HPDE6-E6E7 (cell line): ENCODE measurements at regions not wholly inside any gene's neighbourhood (a gene's known extent, or its start where the extent isn't known, plus 50 kb on each side); places are given as distances from the start of the nearest gene placed in this dataset.
"Not testable (repeated sequence)": the region's sequence is repeated elsewhere in the genome, so short reads cannot be mapped to it uniquely, and the experiment has no call there.

Experiments used
- DNase-seq: peaks from one replicate; pipeline ENCODE4 v3.0.0; 2011; ENCODE audit warnings: missing footprints; ENCODE audit errors: extremely low spot score

DNA sequence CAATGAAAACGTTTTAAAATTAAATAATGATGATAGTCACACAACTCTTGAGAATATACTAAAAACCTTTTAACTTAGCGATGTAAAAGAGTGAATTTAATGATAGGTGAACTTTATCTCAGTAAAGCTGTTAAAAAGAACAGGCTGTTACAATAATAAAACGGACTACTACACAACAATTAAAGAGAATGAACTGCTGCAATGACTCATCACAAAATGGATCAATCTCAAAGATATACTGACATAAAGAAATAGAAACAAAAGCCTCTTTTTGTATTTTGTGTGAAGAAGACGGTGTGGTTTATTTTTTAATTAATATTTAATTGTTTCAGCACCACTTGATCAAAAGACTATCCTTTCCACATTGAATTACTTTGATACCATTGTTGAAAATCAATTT is 352.4 kb upstream of the GJE1 start:
- no peak for DNase-seq

DNA sequence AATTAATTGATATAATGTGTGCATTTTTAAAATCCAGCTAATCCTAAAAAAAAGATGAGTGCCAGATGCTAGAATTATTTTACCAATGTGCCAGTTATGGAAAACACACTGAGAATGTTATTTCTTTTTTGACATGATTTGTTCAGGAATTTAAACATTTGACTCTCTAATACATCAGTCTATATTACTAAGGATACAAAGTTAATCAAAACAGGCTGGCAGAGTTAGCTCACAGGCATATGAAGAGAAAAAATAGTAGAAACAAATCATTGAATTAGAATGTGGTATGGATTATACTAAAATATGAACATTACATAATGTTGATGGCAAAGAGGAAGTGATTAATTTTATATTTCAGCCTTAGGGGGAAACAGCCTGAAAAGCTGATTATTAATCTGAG is 368.3 kb upstream of the GJE1 start:
- DNase-seq: no peak

DNA sequence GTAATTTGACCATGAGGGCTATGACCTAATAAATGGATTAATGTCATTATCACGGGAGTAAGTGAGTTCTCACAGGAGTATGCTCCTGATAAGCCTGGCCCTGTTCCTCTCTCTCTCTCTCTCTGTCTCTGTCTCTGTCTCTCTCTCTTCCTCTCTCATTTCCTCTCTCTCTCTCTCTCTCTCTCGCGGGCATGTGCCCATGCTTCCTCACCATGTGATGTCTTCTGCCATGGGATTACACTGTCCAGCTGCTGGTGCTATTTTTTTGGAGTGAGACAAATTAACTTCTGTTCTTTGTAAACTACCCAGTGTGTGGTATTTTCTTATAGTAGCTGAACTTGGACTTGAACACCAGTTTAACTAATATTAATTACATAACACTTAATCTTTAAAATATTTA is 374.3 kb upstream of the GJE1 start:
- DNase-seq: no peak

DNA sequence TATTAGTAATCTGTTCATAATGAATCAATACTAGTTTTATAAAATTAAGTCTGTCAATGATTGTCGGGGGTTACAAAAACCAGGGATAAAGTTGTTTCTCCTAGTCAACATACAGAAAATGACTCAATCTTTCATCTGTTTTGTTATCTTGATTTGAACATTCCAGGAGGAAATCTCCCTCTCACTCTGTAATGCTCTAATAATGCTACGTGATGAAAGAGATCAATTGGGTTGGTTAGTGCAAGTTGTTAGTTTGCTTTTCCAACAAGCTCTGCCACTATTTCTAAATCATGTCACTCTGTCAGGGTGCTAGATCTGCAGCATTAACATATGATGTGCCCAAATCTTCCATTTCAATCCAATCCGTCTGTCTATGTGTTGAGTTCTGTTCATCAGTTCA is 379.5 kb upstream of the GJE1 start:
- no peak for DNase-seq

DNA sequence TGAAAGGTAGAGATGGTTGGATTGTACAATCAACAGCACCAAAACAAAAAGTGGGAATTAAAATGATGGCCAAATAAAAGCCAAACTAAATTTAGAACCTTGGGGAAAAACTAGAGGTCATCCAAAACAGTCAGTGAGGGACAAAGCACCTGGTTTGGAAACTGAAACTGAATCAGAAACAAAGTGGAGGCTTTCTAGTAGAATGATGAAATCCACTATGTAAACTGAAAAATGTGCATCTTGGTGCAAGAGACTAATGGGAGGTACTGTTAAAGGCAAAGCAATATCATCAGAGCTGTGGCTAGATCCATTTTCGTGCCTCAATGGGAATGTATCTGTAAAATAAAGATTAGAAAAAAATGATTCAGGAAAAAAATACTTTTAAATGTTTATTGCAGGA is 380.0 kb upstream of the GJE1 start:
- DNase-seq: peak; percentile 1

DNA sequence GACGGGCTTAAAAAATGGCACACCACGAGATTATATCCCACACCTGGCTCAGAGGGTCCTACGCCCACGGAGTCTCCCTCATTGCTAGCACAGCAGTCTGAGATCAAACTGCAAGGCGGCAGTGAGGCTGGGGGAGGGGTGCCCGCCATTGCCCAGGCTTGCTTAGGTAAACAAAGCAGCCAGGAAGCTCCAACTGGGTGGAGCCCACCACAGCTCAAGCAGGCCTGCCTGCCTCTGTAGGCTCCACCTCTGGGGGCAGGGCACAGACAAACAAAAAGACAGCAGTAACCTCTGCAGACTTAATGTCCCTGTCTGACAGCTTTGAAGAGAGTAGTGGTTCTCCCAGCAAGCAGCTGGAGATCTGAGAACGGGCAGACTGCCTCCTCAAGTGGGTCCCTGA is 386.4 kb upstream of the GJE1 start:
- DNase-seq: not testable (repeated sequence)

DNA sequence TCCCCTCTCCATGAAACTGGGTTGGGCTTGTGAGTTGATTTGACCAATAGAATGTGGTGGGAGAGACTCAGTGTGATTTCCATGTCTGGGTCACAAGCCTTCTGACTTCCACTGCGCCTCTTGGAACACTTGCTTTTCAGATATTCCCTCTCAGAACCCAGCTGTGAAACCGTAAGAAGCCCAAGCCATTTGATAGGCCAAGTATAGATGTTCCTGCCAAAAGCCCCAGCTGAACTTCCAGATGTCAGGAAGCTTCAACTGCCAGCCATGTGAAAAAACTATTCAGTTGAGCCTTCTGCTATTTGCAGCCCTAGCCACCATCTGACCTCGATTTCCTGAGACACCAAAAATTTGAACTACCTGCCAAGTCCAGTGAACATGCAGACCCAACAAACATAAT is 387.8 kb upstream of the GJE1 start:
- no peak for DNase-seq

DNA sequence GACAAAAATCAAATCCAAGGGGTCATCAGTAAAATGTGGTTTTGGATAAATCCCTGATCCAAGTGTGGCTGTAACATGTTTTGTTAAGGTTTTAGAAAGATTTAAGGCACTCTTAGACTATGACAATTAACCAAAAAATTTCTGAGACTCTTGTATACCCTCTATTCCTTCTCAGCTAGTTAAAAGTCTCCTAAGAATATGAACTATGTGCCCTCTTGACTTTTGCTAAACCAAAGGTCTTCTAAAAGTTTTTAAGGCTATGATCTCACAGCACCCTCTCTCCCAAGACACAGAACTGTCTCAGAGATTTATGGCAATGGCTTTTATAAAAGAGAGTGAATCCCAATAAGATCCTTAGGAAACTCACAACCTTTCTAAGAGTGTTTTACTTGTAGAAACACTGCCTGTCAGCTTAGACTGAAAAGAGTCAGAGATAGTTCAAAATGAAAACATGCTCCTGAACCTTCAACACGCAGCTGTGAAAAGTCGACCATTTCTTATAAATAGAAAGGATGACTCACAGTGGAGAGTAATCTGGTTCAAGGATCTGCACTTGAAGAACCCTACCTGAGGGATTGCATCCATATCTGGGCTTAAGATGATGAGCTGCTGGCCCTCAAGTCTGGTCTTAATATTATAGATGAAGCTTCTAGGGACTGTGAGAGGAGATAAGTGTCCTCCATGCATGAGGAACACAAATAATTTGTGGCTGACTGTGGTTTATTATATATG is 388.4 kb upstream of the GJE1 start:
- DNase-seq: no peak

DNA sequence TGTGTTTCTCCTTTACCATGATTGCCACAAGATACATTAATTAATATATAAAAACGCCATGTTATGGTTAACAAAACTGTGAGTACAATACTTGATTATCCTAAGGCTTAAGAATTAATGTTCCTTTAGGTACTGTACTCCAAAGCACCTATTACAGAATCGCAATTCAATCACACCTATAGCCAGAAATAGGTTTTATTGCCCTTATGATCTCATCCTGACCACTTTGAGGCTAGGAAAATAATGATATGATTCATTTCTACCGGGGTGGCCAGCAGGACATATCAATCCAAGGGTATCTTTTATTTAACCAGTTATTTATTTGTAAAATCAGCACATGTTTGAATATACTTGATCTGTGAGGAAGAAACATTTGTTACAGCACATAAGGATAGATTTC is 396.6 kb upstream of the GJE1 start:
- DNase-seq: no peak

DNA sequence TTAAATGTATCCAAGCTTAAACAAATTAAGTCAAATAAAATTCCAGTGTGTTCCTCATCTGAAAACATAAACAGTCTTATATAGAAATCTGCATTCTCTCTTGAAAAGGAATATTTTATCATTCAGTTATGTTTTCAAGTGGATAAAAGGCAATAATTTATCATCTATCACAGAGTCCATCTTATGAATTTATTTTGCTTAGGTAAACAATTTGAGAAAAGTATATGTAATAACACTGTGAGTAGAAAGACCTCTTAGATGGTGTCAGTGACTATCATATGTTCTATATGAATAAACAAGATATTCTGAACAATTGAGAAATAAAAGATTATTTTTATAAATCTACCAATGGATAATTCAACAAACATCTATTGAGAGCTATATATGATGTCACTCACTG is 397.6 kb upstream of the GJE1 start:
- DNase-seq: no peak

DNA sequence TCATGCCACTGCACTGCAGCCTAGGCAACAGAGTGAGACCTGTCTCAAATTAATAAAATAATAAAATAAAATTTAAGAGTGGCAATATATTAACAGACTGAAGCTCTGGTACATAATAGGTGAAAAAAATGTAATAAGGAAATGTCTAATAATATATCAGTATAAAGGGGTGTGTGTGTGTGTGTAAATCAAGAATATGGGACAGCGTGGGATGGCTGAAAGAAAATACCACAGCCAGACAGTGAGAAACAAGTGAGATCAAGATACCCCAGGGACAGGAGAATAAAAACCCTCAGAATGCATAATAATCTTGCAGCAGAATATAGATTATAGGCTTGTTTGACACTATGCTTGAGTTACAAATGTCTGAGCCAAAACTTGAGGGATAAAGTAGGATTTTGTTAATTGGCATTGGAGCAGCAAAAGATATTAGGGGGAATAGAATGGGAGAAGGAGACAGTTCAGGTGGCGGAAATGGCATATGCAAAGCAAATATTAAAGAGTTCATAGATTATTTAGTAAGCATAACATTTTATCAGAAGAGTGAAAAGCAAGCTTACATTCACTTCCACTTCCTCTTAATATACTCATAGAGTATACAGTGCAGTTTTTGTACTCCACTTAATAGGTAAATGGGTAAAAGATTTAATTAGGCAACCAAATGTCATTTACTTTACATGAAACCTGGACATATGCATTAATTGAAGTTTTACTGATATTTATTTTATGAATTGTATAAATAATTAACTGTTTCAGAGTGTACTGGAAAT is 398.5 kb upstream of the GJE1 start:
- DNase-seq: no peak

DNA sequence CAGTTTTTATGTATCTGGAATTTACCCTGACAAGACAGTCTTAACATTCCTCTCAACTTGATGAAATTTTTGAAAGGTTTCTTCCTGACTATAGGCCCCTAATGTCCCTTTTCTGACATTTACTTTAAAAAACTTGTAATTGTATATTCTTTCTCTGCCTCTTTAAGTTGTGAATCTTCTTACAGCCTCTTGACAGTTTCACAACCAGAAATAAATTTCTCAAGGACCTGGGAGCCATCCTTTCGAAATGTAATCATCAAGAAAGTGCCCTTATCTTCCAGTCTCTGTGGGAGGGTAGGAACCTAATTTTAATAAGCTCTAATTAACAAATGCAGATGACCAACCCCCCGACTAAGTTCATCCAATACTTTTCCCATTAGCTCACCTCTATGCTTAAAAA is 403.6 kb upstream of the GJE1 start:
- no peak for DNase-seq

DNA sequence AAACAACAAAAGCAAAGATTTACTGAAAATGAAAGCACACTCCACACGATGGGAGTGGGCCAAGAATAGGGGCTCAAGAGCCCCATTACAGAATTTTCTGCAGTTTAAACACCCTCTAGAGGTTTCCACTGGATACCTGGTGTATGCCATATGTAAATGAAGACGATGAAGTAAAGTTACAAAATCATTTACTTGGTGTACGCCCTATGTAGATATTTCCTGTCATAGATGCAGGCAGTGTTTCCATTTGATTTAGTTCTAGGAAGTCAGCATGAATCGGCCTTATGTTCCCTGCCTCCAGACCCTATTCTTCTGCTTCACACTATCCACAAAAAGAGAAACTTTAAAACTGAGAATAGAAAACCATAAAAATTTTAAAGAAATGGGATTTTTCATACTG is 404.4 kb upstream of the GJE1 start:
- DNase-seq: no peak

DNA sequence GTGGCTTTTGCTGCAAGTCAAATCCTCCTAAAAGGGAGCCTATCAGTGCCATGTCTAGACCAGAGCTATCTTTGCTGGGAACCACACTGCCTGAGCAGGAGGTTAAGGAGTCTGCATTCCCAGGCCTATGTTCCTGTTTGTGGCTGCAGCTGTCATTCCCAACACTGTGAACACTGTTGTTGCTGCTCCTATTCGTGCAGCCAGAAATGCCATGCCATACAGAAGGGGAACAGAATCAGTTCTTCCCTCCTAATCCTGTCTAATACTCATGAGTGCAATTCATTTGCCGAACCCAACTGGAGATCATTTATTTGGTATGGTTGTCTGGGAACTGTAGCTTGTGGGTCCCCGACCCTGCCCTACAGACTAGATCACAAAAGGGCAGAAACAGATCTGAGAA is 406.5 kb upstream of the GJE1 start:
- no peak for DNase-seq

DNA sequence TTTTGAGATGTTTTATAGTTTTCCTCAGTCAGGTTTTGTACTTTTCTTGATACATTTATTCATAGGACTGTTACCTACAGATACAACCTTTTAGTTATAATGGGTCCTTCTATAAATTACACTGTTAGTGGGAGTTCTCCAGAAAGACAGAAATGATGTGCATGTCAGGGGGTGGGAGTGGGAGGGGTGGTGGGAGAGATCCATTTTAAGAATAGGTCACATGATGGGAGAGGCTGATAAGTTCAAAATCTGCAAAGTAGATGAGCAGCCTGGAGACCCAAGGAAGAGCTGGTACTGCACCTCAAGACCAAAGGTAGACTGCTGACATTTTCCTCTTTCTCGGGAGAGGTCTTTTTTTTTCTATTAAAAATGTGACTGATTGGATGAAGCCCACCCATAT is 408.0 kb upstream of the GJE1 start:
- no peak for DNase-seq

DNA sequence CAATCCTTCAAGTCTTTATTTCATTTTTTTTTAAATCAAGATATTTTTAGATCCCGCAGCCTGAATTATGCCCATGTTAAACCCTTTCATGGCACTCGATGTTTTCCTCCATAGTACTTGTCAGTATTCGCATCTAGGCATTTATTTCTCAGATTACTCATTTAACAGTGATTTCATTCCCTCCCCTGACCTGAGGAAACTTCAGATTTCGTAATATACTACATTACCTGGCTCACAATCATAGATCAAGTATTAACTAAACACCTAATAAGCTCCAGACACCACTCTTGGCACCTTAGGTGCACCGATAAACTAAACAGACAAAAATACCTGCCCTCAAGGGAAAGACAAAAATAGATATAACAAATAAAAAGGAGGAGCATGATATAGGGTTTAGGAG is 413.2 kb upstream of the GJE1 start:
- DNase-seq: no peak

DNA sequence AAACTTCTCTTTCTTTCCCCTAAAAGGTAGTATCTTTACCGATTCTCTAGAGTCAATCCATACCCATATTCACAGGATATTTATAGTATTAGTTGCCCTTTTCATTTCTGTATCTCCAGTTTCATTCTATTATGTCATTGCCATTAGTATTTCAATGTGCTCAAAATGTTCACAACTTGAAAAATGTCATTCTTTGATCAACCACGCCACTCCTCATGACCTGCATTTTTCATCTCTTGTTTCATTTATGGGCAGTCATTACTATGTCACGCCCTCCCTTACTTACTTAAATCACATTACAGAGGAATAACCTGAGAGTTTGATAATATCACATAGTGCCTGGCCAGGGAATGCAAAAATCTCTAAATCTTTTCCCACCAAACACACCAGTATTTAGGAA is 427.3 kb upstream of the GJE1 start:
- DNase-seq: no peak

DNA sequence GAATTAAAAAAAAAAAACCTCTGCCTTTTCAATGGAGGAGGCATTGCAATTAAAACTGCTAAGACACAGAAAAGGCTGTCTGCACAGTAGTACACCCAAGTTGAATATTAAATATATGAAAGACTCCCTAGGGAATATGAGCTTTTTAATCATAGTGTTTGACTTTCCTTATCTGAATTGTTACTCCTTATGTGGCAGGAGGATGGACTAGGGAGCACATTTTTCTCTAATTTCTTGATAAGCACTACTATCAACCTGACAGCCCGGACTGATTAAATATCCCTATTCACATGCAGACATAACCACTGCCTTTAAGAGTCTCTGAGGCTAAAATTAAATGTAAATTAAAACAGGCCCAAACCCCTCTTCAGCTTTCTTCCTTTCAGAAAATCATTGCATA is 428.6 kb upstream of the GJE1 start:
- DNase-seq: no peak

DNA sequence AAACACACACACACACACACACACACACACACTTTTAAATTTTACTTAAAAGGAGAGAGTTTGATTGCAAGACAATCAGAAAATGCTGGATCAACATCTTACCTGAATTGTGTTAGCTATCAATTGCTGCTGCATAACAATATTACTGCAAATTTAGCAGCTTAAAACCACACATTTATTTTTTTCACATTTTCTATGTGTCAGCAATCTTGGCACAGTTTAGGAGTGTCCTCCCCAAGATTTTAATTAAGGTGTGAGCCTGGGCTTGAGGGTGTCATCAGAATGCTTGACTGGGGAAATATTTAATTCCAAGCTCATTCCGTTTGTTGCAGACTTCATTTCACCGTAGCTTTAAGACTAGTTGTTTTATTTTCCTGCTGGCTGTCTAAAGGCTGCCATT is 431.0 kb upstream of the GJE1 start:
- DNase-seq: no peak

DNA sequence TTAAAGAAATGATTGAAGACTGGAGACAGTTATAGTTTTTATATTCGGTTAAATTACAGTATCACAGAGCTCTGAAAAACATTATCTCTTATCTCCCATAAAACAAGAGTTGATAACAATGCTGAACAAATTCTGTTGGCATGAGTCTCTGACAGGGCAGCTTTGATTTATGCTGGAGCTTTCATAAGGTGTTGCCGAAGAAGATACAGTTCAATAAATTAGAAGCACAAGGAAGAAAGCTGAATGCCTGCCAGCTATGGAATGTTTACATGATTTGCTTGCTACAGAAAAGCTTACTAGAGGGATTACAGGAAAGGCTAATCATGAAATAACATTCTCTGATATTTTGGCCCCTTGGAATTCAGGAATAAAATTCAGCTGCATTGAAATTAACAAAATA is 431.9 kb upstream of the GJE1 start:
- no peak for DNase-seq

DNA sequence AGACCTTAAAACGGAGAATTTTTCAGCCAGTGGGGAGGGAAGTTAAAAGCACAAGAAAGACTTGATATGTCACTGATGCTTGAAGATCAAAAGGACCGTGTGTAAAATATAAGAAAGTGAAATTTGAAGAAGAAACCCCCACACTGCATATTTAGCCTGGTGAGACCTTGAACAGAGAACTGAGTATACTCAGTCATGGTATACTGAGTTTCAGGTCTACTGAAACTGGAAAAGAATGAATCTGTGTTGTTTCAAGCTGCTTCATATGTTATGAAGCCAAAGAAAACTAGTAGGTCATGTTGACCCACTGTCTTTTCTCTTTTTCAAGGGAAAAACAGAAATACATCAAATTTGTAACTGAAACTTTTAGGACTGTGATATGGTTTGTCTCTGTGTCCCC is 443.8 kb upstream of the GJE1 start:
- DNase-seq: no peak

DNA sequence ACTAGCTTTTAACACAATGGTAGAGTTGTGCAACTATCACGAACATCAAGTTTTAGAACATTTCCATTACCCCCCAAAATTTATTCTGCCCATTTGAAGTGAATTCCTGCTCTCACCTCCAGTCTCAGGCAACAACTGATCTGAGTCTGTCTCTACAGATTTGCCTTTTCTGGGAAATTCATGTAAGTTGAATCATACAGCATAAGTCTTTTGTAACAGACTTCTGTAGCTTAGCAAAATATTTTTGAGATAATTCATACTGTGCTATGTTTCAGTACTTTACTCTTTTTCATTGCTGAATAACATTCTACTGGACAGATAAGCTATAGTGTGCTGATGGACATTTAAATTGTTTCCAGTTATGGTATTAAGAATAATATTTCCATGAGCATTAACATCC is 447.3 kb upstream of the GJE1 start:
- no peak for DNase-seq

DNA sequence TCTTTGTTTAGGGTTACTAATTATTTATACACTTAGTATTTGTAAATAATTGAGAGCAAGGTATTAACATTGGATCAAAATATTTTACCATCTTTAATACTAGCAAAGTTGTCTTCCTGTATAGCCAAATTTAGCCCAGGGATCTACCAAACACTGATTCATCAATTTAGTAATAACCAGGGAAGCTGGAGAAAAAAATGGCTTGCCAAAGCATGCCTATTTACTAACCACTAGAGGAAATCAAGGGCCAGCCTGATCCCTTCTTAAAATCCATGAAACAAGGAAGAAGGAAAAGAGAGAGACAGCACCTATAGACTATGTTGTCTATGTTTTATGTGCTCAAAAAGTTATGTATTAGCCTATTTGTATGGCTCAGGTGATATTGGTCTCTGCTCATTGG is 450.3 kb upstream of the GJE1 start:
- no peak for DNase-seq
